NCI-H187 treated with DMSO at 0.1 percent for 48 hours (cell line): ENCODE measurements at regions not wholly inside any gene's neighbourhood (a gene's known extent, or its start where the extent isn't known, plus 50 kb on each side); places are given as distances from the start of the nearest gene placed in this dataset.

Experiments
- DNase-seq: peaks from one replicate; lab custom pipeline; 2025; lab: John Stamatoyannopoulos, UW

GRCh38 chr7:98515201-98515600 lies 101.9 kb upstream of the NPTX2 start:
- no peak for DNase-seq

DNA sequence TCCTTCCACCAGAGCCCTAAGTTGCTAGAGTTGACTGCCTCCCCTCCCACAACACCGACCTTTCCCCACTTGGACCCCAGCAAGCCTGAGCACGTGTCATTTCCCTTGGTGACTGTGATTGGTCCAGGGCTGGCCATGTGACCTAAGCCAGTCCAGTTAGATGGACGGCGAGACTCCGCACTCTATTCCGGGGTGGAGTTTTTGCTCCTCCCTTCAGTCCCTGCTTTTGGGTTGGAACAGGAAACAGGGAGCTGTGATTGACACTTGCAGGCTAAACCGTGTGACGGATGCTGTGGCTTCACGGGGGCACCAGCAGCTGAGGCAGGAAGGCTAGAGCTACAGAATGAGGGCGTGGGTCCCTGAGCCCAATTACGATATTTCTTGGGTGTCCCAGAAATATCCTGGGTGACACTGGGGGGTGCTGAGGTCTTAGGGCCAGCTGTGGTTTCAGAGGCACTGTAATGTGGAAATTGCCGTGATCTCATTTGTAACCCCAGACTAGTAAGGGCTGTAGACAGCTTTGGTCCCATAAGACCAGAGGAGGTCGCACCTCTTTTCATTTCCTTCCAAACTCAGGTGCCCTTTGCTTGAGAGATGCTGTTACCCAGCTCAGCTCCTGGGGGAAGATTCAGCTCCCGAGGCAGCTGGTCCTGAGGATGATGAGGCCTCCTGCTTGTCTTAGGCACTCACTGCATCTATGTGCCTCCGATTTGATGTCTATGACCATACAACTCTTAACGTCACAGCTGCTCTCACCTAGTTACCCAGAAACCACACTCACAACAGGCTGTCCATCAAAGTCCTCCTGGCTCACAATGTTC lies 102.7 kb upstream of the NPTX2 start:
- no peak for DNase-seq

DNA sequence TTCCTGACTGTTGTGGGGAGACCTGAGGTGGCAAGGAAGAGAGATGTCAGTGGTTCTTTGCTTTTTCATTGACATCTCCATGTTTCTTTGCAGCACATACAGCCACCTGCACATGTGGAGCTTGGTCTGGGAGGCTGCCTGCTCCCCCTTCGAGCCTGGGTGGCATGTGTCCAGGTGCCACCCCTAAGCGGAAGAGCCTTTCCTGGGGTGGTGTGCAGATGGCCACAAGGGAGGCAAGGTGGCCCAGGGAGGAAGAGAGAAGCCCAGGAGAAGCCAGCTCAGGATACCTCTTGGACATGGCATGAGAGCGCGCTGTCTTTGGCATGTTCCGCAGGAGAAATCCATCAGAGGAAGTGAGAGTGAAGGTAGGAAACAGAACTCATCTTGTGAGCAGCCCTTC lies 105.9 kb upstream of the NPTX2 start:
- DNase-seq = no peak

GRCh38 chr7:98509836-98510235 lies 107.2 kb upstream of the NPTX2 start:
- no peak for DNase-seq

GRCh38 chr7:98506471-98506870 lies 105.6 kb upstream of the BAIAP2L1 start:
- DNase-seq = no peak

DNA sequence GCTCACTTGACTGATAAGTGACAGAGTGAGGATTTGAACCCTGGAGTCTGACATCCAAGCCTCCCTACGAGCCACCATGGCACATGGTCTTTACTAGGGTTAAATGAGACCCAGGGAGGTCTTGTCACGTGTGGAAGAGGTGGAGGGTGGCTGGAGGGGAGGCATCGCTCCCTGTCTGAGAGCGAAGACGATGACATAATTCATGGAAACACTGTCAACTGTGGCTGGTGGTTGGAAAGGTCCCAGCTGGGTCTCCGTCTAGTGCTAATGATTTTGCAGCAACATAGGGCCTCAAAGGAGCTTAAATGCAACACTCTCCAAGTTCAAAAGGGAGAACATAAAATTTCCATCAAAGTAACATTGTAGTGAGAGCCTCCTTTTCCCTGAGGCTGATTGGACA lies 99.9 kb upstream of the BAIAP2L1 start:
- DNase-seq = no peak

GRCh38 chr7:98496618-98497017 lies 95.7 kb upstream of the BAIAP2L1 start:
- no peak for DNase-seq

DNA sequence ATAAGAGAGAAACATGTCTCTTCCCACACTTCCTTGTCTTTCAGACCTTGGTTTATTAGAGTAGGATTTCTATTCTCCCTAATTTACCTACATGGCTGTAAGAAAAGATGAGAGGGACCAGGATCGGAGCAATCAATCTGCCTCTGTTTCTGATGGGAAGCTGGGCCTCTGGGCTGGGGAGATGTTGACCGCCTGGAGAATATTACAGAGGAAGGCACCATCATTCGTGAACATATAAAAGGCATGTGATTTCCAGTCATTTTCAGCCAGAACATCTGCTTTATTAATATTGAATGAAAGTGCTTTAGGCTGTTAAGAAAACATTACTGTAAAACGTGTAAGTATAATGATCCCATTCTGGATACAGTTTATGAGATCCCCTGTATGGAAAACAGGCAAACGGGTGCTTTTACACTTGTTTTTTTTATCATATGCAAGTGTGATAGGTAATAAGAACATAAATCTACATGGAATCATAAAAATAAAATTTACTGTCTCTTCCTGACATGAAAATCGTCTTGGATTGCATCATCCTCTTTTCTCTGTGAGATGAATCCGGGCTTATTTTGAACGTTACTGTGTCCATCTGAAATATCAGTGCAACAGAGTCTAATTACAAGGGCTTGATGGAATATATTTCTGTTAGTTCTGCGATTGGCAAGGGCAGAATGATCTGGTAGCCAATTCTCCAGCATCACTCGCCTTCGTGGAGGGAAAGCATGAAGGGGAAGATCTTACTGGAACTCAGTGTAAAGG lies 94.5 kb upstream of the BAIAP2L1 start:
- no peak for DNase-seq

DNA sequence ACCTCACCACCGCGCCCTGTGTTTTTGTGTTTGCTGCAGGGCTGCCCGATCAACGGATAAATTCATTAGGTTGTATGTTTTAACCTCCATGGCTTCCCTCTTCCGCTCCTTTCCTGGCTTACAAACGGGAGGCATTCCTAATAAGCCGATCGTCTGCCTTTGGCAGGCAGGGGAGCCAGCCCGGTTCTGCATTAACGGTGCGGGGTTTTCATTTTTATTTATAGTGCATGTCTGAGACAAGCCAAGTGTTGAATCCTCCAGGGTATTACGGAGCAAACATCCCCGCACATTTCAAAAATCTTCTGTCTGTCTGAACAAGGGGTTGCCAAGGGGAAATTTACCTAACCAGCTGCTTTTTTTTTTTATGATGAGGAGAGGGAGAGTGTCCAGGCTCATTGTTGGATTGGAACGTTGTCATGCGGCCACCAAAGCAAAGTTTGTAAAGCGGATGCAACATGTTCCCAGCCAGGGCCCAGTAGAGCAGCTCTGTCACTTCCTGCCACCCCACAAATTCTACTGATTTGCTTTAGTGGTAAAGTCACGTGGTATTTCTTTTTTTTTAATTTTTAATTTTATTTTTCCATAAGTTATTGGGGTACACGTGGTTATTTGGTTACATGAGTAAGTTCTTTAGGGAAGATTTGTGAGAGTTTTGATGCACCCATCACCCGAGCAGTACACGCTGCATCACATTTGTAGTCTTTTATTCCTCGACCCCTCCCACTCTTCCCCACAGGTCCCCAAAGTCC lies 92.3 kb upstream of the BAIAP2L1 start:
- DNase-seq = no peak

- no peak for DNase-seq
Observed at GRCh38 chr7:98488167-98488566, 87.3 kb upstream of the BAIAP2L1 start.

DNA sequence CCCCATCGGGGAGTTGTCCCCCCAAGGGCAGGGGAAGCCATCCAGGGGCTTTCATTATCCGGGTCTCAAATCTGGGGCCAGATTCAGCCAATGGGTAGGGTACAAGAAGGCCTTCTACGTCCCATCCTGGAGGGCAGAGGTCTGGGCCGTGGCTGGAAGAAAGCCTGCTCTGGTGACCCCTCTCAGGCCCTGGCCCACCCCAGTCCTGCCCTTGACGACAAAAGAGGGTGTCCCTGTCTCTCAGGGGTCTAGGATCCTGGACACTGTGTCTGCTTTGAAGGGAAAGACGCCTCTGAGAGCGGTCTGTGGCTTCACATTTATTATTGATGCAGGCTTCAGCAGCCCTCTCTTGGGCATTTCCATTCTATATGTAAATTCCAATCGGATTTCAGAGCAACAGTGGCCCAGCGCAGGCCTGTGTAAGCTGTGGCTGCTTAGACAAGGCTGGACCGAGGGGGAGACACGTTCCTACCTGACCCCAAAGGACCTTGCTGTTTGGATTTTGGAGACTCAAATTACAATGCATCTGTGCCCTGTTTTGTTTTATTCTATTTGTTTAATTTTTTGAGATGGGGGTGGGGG lies 83.2 kb upstream of the BAIAP2L1 start:
- no peak for DNase-seq

DNA sequence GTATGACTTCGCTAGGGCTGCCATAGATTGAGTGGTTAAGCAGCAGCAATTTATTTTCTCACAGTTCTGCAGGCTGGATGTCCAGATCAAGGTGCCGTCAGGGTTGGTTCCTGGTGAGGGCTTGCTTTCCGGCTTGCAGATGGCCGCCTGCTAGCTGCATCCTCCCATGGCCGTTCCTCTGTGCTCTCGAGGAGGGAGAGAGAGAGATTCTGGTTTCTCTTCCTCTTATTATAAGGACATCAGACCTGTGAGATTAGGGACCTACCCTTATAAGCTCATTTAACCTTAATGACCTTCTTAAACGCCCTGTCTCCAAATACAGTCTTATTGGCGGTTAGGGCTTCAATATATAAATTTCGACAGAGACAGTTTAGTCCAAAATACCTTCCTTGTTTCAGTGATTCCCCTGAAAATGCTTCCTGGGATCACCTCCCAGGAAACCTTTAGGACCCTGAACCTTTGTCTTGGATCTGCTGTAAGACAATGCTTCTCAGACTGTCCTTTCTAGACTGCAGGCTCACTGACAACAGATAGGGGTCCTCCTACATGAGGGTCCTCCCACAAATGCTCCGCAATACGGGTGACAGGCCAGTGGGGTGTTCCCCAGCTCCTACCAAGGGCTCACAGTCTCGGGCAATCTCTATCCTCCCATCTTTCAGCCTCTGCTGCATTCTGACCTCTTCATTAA lies 82.5 kb upstream of the BAIAP2L1 start:
- no peak for DNase-seq

DNA sequence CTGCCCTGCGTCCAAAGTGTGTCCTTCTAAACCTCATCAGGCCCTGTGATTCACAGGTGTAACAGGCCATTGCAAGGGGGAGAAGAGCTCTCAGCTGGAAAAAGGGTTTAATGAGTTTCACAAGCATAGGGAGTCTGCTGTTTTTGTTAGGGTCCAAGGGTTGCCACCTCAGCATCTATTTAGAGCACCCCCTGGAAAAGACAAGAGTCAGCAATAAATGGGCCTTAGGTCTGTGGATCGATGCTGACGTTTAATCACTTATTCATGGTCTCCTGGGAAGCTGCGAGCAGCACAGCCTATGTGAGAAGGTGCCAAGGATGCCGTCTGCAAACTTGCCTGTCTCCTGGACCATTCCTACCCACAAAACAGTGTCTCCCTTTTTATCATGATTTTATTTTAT lies 78.4 kb upstream of the BAIAP2L1 start:
- no peak for DNase-seq

DNA sequence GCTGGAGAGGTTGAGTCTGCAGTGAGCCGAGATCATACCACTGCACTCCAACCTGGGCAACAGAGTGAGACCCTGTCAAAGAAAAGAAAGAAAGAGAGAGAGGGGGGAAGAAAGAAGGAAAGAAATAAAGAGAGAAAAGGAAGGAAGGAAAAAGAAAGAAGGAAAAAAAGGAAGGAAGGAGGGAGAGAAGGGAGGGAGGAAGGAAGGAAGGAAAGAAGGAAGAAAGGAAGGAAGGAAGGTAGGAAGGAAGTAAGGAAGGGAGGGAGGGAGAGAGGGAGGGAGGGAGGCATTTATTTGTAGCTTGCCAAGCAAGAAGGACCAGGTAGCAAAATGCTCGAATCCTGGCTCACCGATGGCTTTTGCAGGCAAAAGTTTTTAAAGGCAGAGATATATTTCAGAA lies 74.5 kb upstream of the BAIAP2L1 start:
- no peak for DNase-seq

DNA sequence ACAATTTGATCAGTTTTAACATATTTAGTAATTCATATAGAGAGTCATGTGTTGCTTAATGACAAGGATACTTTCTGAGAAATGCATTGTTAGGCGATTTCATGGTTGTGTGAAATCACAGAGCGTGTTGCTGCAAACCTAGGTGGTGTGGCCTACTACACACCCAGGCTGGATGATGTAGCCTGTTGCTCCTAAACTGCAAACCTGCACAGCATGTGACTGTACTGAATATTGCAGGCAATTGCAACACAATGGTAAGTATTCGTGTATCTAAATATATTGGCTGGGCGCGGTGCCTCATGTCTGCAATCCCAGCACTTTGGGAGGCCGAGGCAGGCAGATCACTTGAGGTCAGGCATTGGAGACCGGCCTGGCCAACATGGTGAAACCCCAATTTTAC lies 73.7 kb upstream of the BAIAP2L1 start:
- no peak for DNase-seq

GRCh38 chr7:98472521-98472954 lies 71.6 kb upstream of the BAIAP2L1 start:
- DNase-seq = no peak

- DNase-seq = no peak
Observed at GRCh38 chr7:98470485-98471240, 69.8 kb upstream of the BAIAP2L1 start.

- DNase-seq = no peak
Observed at GRCh38 chr7:98469088-98469487, 68.2 kb upstream of the BAIAP2L1 start.

DNA sequence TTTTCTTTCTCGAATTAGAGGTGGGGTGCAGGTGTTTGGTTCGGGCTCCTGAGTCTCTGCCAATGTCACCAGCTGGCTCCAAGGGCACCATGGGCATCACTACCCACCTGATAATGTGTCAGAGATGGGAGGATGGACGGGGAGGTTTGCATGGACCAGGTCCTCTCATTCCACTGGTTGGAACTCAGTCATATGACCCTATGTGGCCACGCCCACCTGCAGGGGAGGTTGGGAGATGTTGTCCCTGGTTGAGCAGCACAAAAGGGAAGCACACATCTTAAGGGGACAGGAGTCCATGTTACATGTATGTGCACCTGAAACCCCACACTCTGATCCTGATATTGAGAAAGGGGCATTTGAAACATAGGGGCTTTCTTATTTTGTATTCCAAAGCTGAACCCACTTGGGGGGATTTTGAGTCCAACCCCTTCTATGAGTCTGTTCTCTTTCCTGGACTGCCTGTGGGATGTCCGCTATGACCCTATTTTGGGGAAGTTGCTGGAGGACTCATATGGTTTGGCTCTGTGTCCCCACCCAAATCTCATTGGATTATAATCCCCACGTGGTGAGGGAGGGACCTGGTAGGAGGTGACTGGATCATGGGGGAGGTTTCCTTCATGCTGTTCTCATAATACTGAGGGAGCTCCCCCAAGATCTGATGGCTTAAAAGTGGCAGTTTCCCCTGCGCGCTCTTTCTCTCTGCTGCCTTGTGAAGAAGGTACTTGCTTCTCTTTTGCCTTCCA lies 66.9 kb upstream of the BAIAP2L1 start:
- DNase-seq = no peak

DNA sequence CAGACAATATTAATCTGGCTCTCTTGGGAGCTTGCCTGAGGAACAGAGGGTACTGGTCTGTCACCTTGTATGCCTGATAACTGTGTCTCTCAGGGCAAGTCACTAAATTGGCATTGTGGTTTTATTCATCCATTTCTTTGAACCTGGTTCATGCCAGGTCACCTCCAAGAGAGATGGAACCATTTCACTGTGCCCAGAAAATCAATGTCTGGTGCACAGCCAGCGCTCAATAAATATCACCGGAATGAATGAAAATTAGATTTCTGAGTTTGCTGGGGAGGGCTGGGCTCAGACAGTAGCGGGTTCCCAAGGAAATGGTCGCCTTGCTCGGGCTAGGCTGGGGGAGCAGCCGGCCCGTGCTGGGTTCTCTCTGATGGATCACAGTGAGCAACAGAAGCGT lies 64.1 kb upstream of the BAIAP2L1 start:
- DNase-seq = no peak
